ENCODE measurements at regions not wholly inside any gene's neighbourhood (a gene's known extent, or its start where the extent isn't known, plus 50 kb on each side); places are given as distances from the start of the nearest gene placed in this dataset.

DNA sequence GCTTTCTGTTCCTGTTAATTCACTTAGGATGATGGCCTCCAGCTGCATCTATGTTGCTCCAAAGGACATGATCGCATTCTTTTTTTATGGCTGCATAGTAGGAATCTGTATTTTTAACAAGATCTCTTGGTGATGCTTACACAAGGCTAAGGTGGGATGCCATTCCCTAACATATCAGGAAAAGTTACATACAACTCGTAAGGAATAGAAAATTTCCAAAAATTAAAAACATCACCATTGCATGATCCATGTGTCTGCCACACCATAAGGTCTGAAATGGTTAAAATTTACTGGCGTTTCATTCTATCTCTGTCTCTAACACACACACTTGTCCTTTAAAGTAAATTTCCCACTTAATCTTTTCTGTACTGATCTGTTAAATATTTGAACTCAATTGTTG, 608.4 kb downstream of the PRELID2 start:
- no peak for FAIRE-seq
- DNase-seq (ENCODE audit: low read depth, low spot score) = no peak
- Histone ChIP-seq H3K79me2 (ENCODE audit: control insufficient read depth, insufficient read depth, low read length) (no peaks in the 10 kb centered on the region), H2AFZ (ENCODE audit: control insufficient read depth, low read length) (no peak overlapping the region), H3K4me3 (ENCODE audit: control insufficient read depth in 2 of 3, extremely low read depth in 1 of 3, insufficient read depth in 2 of 3, low read depth in 1 of 3, low read length in 3 of 3) (no peak overlapping the region), H3K27ac (ENCODE audit: control insufficient read depth, insufficient read depth, low read length) (no peak overlapping the region), H3K9me3 (ENCODE audit: control insufficient read depth, low read depth, low read length) (no peaks in the 10 kb centered on the region), H3K36me3 (ENCODE audit: control insufficient read depth in 2 of 2, extremely low read depth in 1 of 2, insufficient read depth in 2 of 2, low read length in 2 of 2) (no peaks in the 10 kb centered on the region), H3K27me3 (ENCODE audit: control insufficient read depth, extremely low read depth, insufficient read depth, low read length) (no peaks in the 10 kb centered on the region), H3K4me1 (ENCODE audit: control insufficient read depth, extremely low read depth, insufficient read depth, low read length) (no peaks in the 10 kb centered on the region), H3K9me1 (ENCODE audit: control insufficient read depth, extremely low read depth, insufficient read depth, low read length) (no peaks in the 10 kb centered on the region), H3K9ac (ENCODE audit: control insufficient read depth, extremely low read depth, insufficient read depth, low read length) (no peak overlapping the region), H4K20me1 (ENCODE audit: control insufficient read depth, extremely low read depth, insufficient read depth, low read length) (no peaks in the 10 kb centered on the region), H3K4me2 (ENCODE audit: control insufficient read depth, extremely low read depth, insufficient read depth, low read depth, low read length) (no peak overlapping the region)
- dilution Hi-C loops (cut with MboI; ENCODE audit: extremely low pct_ligation_motif_present, low sequenced_read_pairs) = no loop called here
- no peak for TF ChIP-seq EZH2 (IDR thresholded peaks at IDR 0.05; ENCODE audit: low read length)
- TF ChIP-seq, protein P1, sequence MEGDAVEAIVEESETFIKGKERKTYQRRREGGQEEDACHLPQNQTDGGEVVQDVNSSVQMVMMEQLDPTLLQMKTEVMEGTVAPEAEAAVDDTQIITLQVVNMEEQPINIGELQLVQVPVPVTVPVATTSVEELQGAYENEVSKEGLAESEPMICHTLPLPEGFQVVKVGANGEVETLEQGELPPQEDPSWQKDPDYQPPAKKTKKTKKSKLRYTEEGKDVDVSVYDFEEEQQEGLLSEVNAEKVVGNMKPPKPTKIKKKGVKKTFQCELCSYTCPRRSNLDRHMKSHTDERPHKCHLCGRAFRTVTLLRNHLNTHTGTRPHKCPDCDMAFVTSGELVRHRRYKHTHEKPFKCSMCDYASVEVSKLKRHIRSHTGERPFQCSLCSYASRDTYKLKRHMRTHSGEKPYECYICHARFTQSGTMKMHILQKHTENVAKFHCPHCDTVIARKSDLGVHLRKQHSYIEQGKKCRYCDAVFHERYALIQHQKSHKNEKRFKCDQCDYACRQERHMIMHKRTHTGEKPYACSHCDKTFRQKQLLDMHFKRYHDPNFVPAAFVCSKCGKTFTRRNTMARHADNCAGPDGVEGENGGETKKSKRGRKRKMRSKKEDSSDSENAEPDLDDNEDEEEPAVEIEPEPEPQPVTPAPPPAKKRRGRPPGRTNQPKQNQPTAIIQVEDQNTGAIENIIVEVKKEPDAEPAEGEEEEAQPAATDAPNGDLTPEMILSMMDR (optimal IDR thresholded peaks at IDR 0.05 in 1 of 3, IDR thresholded peaks at IDR 0.05 in 1 of 3, conservative IDR thresholded peaks at IDR 0.05 in 1 of 3; ENCODE audit: extremely low read depth in 1 of 3, insufficient read depth in 2 of 3, low read length in 3 of 3) = no peak

- TF ChIP-seq, protein P1 (optimal IDR thresholded peaks at IDR 0.05 in 1 of 3, IDR thresholded peaks at IDR 0.05 in 1 of 3, conservative IDR thresholded peaks at IDR 0.05 in 1 of 3; ENCODE audit: extremely low read depth in 1 of 3, insufficient read depth in 2 of 3, low read length in 3 of 3) = no peak
- TF ChIP-seq EZH2 (IDR thresholded peaks at IDR 0.05; ENCODE audit: low read length) = no peak
- FAIRE-seq (no peak), DNase-seq (ENCODE audit: low read depth, low spot score) (no peak)
- H2AFZ ChIP-seq (ENCODE audit: control insufficient read depth, low read length) = no peak overlapping the region
- dilution Hi-C loops (cut with MboI; ENCODE audit: extremely low pct_ligation_motif_present, low sequenced_read_pairs) = no loop called here
- H3K79me2 ChIP-seq (ENCODE audit: control insufficient read depth, insufficient read depth, low read length) = no peaks in the 10 kb centered on the region
- H3K36me3 ChIP-seq (ENCODE audit: control insufficient read depth in 2 of 2, extremely low read depth in 1 of 2, insufficient read depth in 2 of 2, low read length in 2 of 2) = no peaks in the 10 kb centered on the region
- no peak overlapping the region for H3K4me2 ChIP-seq (ENCODE audit: control insufficient read depth, extremely low read depth, insufficient read depth, low read depth, low read length)
- H3K9me1 ChIP-seq (ENCODE audit: control insufficient read depth, extremely low read depth, insufficient read depth, low read length) = no peaks in the 10 kb centered on the region
- H3K27me3 ChIP-seq (ENCODE audit: control insufficient read depth, extremely low read depth, insufficient read depth, low read length) = no peaks in the 10 kb centered on the region
- no peaks in the 10 kb centered on the region for H3K4me1 ChIP-seq (ENCODE audit: control insufficient read depth, extremely low read depth, insufficient read depth, low read length)
- no peaks in the 10 kb centered on the region for H3K9me3 ChIP-seq (ENCODE audit: control insufficient read depth, low read depth, low read length)
- H3K9ac ChIP-seq (ENCODE audit: control insufficient read depth, extremely low read depth, insufficient read depth, low read length) = no peak overlapping the region
- H4K20me1 ChIP-seq (ENCODE audit: control insufficient read depth, extremely low read depth, insufficient read depth, low read length) = no peaks in the 10 kb centered on the region
- H3K4me3 ChIP-seq (ENCODE audit: control insufficient read depth in 2 of 3, extremely low read depth in 1 of 3, insufficient read depth in 2 of 3, low read depth in 1 of 3, low read length in 3 of 3) = no peak overlapping the region
- H3K27ac ChIP-seq (ENCODE audit: control insufficient read depth, insufficient read depth, low read length) = no peak overlapping the region
Measured at GRCh38 chr5:145225529-145225928, 609.6 kb downstream of the PRELID2 start.

Measured in keratinocyte (primary cell).